ENCODE measurements at regions not wholly inside any gene's neighbourhood (a gene's known extent, or its start where the extent isn't known, plus 50 kb on each side); places are given as distances from the start of the nearest gene placed in this dataset.

- no peak for DNase-seq (ENCODE audit: low spot score in 2 of 2)
- Histone ChIP-seq H3K36me3 (no peaks in the 10 kb centered on the region), H3K9me3 (peaks cover 19 to 23% of the 10 kb centered on the region in 2 donors), H3K4me3 (no peak overlapping the region), H3K27ac (peak overlapping the region in 1 of 2 donors; percentile 34), H3K4me1 (no peaks in the 10 kb centered on the region), H3K27me3 (no peaks in the 10 kb centered on the region)
- intact Hi-C loops (cut with DNase I; ENCODE audit: low total_unique reads) = no loop called here
- TF ChIP-seq POLR2AphosphoS5 (IDR thresholded peaks at IDR 0.05) = peak in 1 of 3 donors; percentile 36
- no peak for TF ChIP-seq POLR2A (IDR thresholded peaks at IDR 0.05)
- TF ChIP-seq CTCF (IDR thresholded peaks at IDR 0.05) = no peak
These were observed 108.7 kb upstream of the MPDZ start for GRCh38 chr9:13388157-13388556.

DNA sequence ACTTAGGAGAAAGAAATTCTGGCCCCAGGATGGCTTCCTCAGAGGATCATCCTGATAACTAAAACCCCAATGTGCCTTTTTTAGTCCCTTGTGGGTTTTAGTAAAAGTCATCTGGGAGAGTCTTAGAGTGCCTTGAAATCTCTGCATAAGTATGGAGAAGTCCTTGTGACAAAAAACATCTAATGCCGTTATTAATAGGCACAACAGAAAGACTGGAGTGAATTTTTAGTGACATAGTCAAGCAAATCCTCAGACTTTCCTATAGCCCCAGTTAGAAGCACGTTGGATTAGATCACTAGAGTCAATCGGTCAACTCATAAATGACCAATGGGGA is 108.2 kb upstream of the MPDZ start:
- Histone ChIP-seq H3K4me3 (no peak overlapping the region), H3K27ac (peak overlapping the region in 1 of 2 donors; percentile 34), H3K36me3 (no peaks in the 10 kb centered on the region), H3K4me1 (no peaks in the 10 kb centered on the region), H3K27me3 (no peaks in the 10 kb centered on the region), H3K9me3 (peaks cover 19 to 23% of the 10 kb centered on the region in 2 donors)
- no peak for TF ChIP-seq POLR2AphosphoS5 (IDR thresholded peaks at IDR 0.05)
- no peak for TF ChIP-seq POLR2A (IDR thresholded peaks at IDR 0.05)
- no peak for TF ChIP-seq CTCF (IDR thresholded peaks at IDR 0.05)
- intact Hi-C loops (cut with DNase I; ENCODE audit: low total_unique reads) = no loop called here
- DNase-seq (ENCODE audit: low spot score in 2 of 2) = no peak

GRCh38 chr9:13386935-13387733 is 107.6 kb upstream of the MPDZ start:
- Histone ChIP-seq H3K36me3 (no peaks in the 10 kb centered on the region), H3K9me3 (peaks cover 19 to 23% of the 10 kb centered on the region in 2 donors), H3K27ac (peak overlapping the region in 1 of 2 donors; percentile 69), H3K4me1 (no peaks in the 10 kb centered on the region), H3K27me3 (no peaks in the 10 kb centered on the region), H3K4me3 (no peak overlapping the region)
- intact Hi-C loops (cut with DNase I; ENCODE audit: low total_unique reads) = no loop called here
- TF ChIP-seq CTCF (IDR thresholded peaks at IDR 0.05) = no peak
- TF ChIP-seq POLR2A (IDR thresholded peaks at IDR 0.05) = no peak
- TF ChIP-seq POLR2AphosphoS5 (IDR thresholded peaks at IDR 0.05) = no peak
- no peak for DNase-seq (ENCODE audit: low spot score in 2 of 2)

DNA sequence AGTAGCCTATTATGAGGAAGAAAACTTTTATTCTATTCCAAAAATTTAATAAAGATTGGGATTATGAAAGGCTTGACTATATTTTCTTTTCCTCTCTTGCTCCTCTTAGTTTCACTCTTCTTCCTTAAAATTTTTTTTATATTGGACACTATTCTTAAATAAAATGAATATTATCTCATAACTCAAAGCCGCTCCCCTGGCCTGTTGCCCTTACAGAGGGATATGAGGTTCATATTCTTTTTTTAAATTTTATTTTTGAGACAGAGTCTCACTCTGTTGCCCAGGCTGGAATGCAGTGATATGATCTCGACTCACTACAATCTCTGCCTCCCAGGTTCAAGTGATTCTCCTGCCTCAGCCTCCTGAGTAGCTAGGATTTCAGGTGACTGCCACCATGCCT is 106.8 kb upstream of the MPDZ start:
- intact Hi-C loops (cut with DNase I; ENCODE audit: low total_unique reads) = no loop called here
- Histone ChIP-seq H3K4me3 (no peak overlapping the region), H3K27me3 (no peaks in the 10 kb centered on the region), H3K36me3 (no peaks in the 10 kb centered on the region), H3K4me1 (no peaks in the 10 kb centered on the region), H3K9me3 (peaks cover 16 to 20% of the 10 kb centered on the region in 2 donors), H3K27ac (peak overlapping the region in 1 of 2 donors; percentile 69)
- TF ChIP-seq POLR2AphosphoS5 (IDR thresholded peaks at IDR 0.05) (no peak), POLR2A (IDR thresholded peaks at IDR 0.05) (no peak), CTCF (IDR thresholded peaks at IDR 0.05) (no peak)
- no peak for DNase-seq (ENCODE audit: low spot score in 2 of 2)

DNA sequence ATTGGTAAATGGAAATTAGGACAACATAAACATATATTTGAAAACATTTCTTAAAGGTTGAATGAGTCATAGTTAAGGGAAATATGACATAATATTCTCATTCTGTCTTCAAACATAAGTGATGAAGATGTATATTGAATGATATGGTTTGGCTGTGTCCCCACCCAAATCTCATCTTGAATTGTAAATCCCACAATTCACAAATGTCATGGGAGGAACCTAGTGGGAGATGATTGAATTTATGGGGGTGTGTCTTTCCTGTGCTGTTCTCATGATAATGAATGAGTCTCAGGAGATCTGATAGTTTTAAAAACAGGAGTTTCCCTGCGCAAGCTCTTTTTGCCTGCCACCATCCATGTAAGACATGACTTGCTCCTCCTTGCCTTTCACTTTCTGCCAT is 104.4 kb upstream of the MPDZ start:
- Histone ChIP-seq H3K27ac (no peak overlapping the region), H3K9me3 (peaks cover 0 to 12% of the 10 kb centered on the region in 2 donors), H3K4me3 (no peak overlapping the region), H3K27me3 (no peaks in the 10 kb centered on the region), H3K4me1 (no peaks in the 10 kb centered on the region), H3K36me3 (no peaks in the 10 kb centered on the region)
- DNase-seq (ENCODE audit: low spot score in 2 of 2) = no peak
- TF ChIP-seq POLR2A (IDR thresholded peaks at IDR 0.05) = no peak
- no peak for TF ChIP-seq CTCF (IDR thresholded peaks at IDR 0.05)
- no peak for TF ChIP-seq POLR2AphosphoS5 (IDR thresholded peaks at IDR 0.05)
- intact Hi-C loops (cut with DNase I; ENCODE audit: low total_unique reads) = no loop called here
